Spleen (tissue), 7 donors: ENCODE measurements at regions not wholly inside any gene's neighbourhood (a gene's known extent, or its start where the extent isn't known, plus 50 kb on each side); places are given as distances from the start of the nearest gene placed in this dataset.
"Not testable (repeated sequence)": the region's sequence is repeated elsewhere in the genome, so short reads cannot be mapped to it uniquely, and the experiment has no call there.

ENCODE experiments used
- CTCF ChIP-seq, 11 experiments: fragments of 200-600 bp in 7 of 11; fragments of 450-650 bp in 4 of 11; sonication (generic) in 4 of 11; IDR thresholded peaks in 8 of 11; conservative IDR thresholded peaks in 3 of 11; 1 replicate in 7 of 11; 2 replicates in 4 of 11; pipeline versions ENCODE4 v1.4.0 to v1.8.0; 2016 to 2021; ENCODE audit warnings: antibody characterized with exemption in 11 of 11, inconsistent platforms in 4 of 11, mild to moderate bottlenecking in 1 of 11
- POLR2A ChIP-seq, 3 donors: fragments of 450-650 bp; IDR thresholded peaks; one replicate each; pipeline ENCODE4 v1.5.1; 2017; ENCODE audit warnings: antibody characterized with exemption in 3 of 3, mild to moderate bottlenecking in 1 of 3
- POLR2AphosphoS5 ChIP-seq, 3 donors: sonication (generic); formaldehyde crosslinking; IDR thresholded peaks; one replicate each; pipeline ENCODE4 v1.5.1; 2017; ENCODE audit warnings: antibody characterized with exemption in 3 of 3
- donor health status: DM: no; HTN: no; CAD: no; lungs with moderate emphysema.
- donor health status: DM: no; HTN: no; CAD: no.
- donor health status: DM: no; HTN: no; CAD: no.

- not testable (repeated sequence) for TF ChIP-seq CTCF (IDR thresholded peaks at IDR 0.05 in 8 of 11, conservative IDR thresholded peaks at IDR 0.05 in 3 of 11); POLR2AphosphoS5 (IDR thresholded peaks at IDR 0.05); POLR2A (IDR thresholded peaks at IDR 0.05)
These were observed 51.4 kb upstream of the INPP4B start for GRCh38 chr4:142897518-142897917.
